KMS-11 (cell line): ENCODE measurements at regions not wholly inside any gene's neighbourhood (a gene's known extent, or its start where the extent isn't known, plus 50 kb on each side); places are given as distances from the start of the nearest gene placed in this dataset.

Source experiments
- H2AFZ ChIP-seq: fragments of 200-600 bp; sonication (generic); 2 replicates; pipeline ENCODE4 v1.6.1; 2016; ENCODE audit warnings: antibody characterized with exemption, mixed run types, low read depth
- H3K27ac ChIP-seq: fragments of 200-600 bp; sonication (generic); 2 replicates; pipeline ENCODE4 v1.6.1; 2016; ENCODE audit warnings: mild to moderate bottlenecking, mixed run types
- H3K27me3 ChIP-seq: fragments of 200-600 bp; sonication (generic); 2 replicates; pipeline ENCODE4 v1.6.1; 2017; ENCODE audit warnings: mild to moderate bottlenecking, low read depth, mixed run types, moderate library complexity; ENCODE audit not compliant: insufficient read depth
- H3K36me3 ChIP-seq: fragments of 200-600 bp; sonication (generic); 2 replicates; pipeline ENCODE4 v1.6.1; 2017; ENCODE audit warnings: mild to moderate bottlenecking, mixed run types; ENCODE audit not compliant: insufficient read depth
- H3K4me1 ChIP-seq: fragments of 200-600 bp; sonication (generic); 2 replicates; pipeline ENCODE4 v1.6.1; 2016; ENCODE audit warnings: mild to moderate bottlenecking, low read depth, mixed run types; ENCODE audit not compliant: poor library complexity, severe bottlenecking
- H3K4me2 ChIP-seq: fragments of 200-600 bp; sonication (generic); 2 replicates; pipeline ENCODE4 v1.7.0; 2016; ENCODE audit warnings: mild to moderate bottlenecking, mixed run types
- H3K4me3 ChIP-seq: fragments of 200-600 bp; sonication (generic); IDR thresholded peaks from 2 replicates; pipeline ENCODE4 v1.6.1; 2017; ENCODE audit warnings: low read depth, low read length, mixed read lengths; ENCODE audit not compliant: insufficient read depth
- H3K79me2 ChIP-seq: fragments of 200-600 bp; sonication (generic); 2 replicates; pipeline ENCODE4 v1.6.1; 2016; ENCODE audit warnings: low read depth, mixed run types; ENCODE audit not compliant: insufficient read depth
- H3K9ac ChIP-seq: fragments of 200-600 bp; sonication (generic); 2 replicates; pipeline ENCODE4 v1.6.1; 2016; ENCODE audit warnings: mild to moderate bottlenecking, mixed run types
- H4K20me1 ChIP-seq: fragments of 200-600 bp; sonication (generic); 2 replicates; pipeline ENCODE4 v1.6.1; 2016; ENCODE audit warnings: mild to moderate bottlenecking, mixed run types; ENCODE audit not compliant: insufficient read depth
- CTCF ChIP-seq: fragments of 200-600 bp; sonication (generic); conservative IDR thresholded peaks from 2 replicates; pipeline ENCODE4 v1.6.1; 2017; ENCODE audit warnings: low read depth, mild to moderate bottlenecking, antibody characterized with exemption, low read length, moderate library complexity, mixed read lengths

- H3K79me2 ChIP-seq: no peaks in the 10 kb centered on the region
- no peak for TF ChIP-seq CTCF
- no peak overlapping the region for H3K27ac ChIP-seq
- no peak overlapping the region for H3K9ac ChIP-seq
- H2AFZ ChIP-seq: no peak overlapping the region
- no peak overlapping the region for H3K4me2 ChIP-seq
- no peaks in the 10 kb centered on the region for H3K27me3 ChIP-seq
- no peaks in the 10 kb centered on the region for H3K36me3 ChIP-seq
- H4K20me1 ChIP-seq: no peaks in the 10 kb centered on the region
- no peak overlapping the region for H3K4me3 ChIP-seq
- H3K4me1 ChIP-seq: no peaks in the 10 kb centered on the region
These were observed 901.0 kb upstream of the CTNND2 start for GRCh38 chr5:12805165-12805698.

- H2AFZ ChIP-seq: no peak overlapping the region
- no peaks in the 10 kb centered on the region for H3K36me3 ChIP-seq
- no peaks in the 10 kb centered on the region for H4K20me1 ChIP-seq
- H3K9ac ChIP-seq: no peak overlapping the region
- H3K4me3 ChIP-seq: no peak overlapping the region
- no peak for TF ChIP-seq CTCF
- H3K4me2 ChIP-seq: no peak overlapping the region
- H3K4me1 ChIP-seq: no peaks in the 10 kb centered on the region
- no peaks in the 10 kb centered on the region for H3K27me3 ChIP-seq
- no peak overlapping the region for H3K27ac ChIP-seq
- no peaks in the 10 kb centered on the region for H3K79me2 ChIP-seq
These were observed 894.9 kb upstream of the CTNND2 start for GRCh38 chr5:12799165-12799564.

GRCh38 chr5:12795333-12795663, 891.1 kb upstream of the CTNND2 start:
- H3K4me2 ChIP-seq: no peak overlapping the region
- H3K9ac ChIP-seq: no peak overlapping the region
- no peaks in the 10 kb centered on the region for H3K79me2 ChIP-seq
- H3K27ac ChIP-seq: no peak overlapping the region
- no peaks in the 10 kb centered on the region for H3K27me3 ChIP-seq
- no peaks in the 10 kb centered on the region for H3K4me1 ChIP-seq
- H2AFZ ChIP-seq: no peak overlapping the region
- no peak for TF ChIP-seq CTCF
- no peaks in the 10 kb centered on the region for H3K36me3 ChIP-seq
- H3K4me3 ChIP-seq: no peak overlapping the region
- H4K20me1 ChIP-seq: no peaks in the 10 kb centered on the region

DNA sequence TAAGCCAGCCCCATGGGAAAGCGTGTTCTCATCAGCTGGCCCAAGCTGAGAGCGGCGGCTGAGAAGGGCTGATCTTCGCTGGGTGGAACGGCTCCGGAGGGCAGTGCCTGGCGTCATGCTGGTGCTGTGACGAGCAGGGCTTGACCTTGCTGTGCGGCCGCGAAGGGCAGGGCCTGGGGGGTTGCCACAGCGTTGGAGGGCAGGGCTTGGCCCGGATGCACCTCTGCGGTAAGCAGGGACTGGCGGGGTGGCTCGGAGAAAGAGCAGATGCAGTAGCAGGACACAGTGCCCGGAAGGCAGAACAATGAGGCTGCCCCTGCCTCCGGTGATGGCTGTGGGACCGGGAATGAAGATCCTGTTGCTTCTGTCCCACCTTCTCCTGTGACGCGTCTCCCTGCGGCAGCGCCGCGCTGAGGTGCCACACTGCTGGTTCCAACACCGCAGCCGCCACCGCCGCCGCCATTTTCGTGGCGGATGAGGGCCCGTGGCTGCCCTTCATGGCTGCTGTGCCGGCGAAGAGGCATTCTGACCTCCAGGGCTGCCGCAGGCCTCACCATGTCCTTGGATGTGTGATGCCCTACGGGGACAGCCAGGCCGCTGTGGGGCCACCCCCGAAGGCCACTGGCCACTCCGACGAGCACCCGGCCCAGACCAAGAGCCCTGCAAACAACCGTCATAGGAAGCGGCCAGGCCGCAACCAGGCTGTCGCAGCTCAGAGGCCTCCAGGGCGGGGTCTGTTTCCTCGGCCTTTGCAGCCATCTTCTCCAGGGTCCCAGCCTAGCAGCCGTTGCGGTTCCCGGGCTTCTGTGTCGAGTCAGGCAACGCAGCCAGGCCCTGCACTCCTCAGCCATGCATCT, 890.5 kb upstream of the CTNND2 start:
- H3K79me2 ChIP-seq: no peaks in the 10 kb centered on the region
- no peaks in the 10 kb centered on the region for H3K36me3 ChIP-seq
- H3K9ac ChIP-seq: no peak overlapping the region
- TF ChIP-seq CTCF: no peak
- H4K20me1 ChIP-seq: no peaks in the 10 kb centered on the region
- H3K27ac ChIP-seq: no peak overlapping the region
- H3K4me2 ChIP-seq: no peak overlapping the region
- H3K4me3 ChIP-seq: no peak overlapping the region
- no peaks in the 10 kb centered on the region for H3K27me3 ChIP-seq
- no peak overlapping the region for H2AFZ ChIP-seq
- H3K4me1 ChIP-seq: no peaks in the 10 kb centered on the region
